ENCODE measurements at regions not wholly inside any gene's neighbourhood (a gene's known extent, or its start where the extent isn't known, plus 50 kb on each side); places are given as distances from the start of the nearest gene placed in this dataset.

GRCh38 chr11:81986556-81987161 is 747.0 kb downstream of the FAM181B start:
- H3K56ac ChIP-seq (ENCODE audit: extremely low read depth, insufficient read depth, low read length), result no peak overlapping the region
- intact Hi-C loops (cut with micrococcal nuclease), result no loop called here
- DNase-seq (no peak), ATAC-seq (ENCODE audit: low read depth) (no peak)
- dilution Hi-C loops (cut with HindIII; ENCODE audit: low sequenced_read_pairs, unreplicated experiment), result no loop called here
- H3K27ac ChIP-seq (ENCODE audit: insufficient read depth, low read length), result no peak overlapping the region
- no peak overlapping the region for H3K23ac ChIP-seq (ENCODE audit: low read depth, low read length)
- CTCF ChIA-PET, result no interaction called here
- H4K8ac ChIP-seq (ENCODE audit: low read depth in 2 of 2, low read length in 2 of 2), result no peak overlapping the region
- no peaks in the 10 kb centered on the region for H3K36me3 ChIP-seq (ENCODE audit: control insufficient read depth, insufficient read depth, low read length)
- no peak overlapping the region for H2BK20ac ChIP-seq (ENCODE audit: low read depth, low read length)
- H4K5ac ChIP-seq (ENCODE audit: low read depth, low read length), result no peak overlapping the region
- H3K9me1 ChIP-seq (ENCODE audit: insufficient read depth, low read length), result no peaks in the 10 kb centered on the region
- H3K4me3 ChIP-seq (ENCODE audit: insufficient read depth, low read depth, low read length), result no peak overlapping the region
- in situ Hi-C loops (cut with MboI; ENCODE audit: low sequenced_read_pairs), result no loop called here
- no peak overlapping the region for H3K4ac ChIP-seq (ENCODE audit: low read depth, low read length)
- no peak overlapping the region for H2AK5ac ChIP-seq (ENCODE audit: low read depth, low read length)
- no peaks in the 10 kb centered on the region for H3K79me1 ChIP-seq (ENCODE audit: low read depth in 1 of 2, low read length in 2 of 2)
- POLR2A ChIA-PET (ENCODE audit: unreplicated experiment), result no interaction called here
- no peak overlapping the region for H2AFZ ChIP-seq (replicated peaks; ENCODE audit: low read length, poor library complexity)
- no peak overlapping the region for H3K4me2 ChIP-seq (ENCODE audit: low read depth, low read length)
- H2AK9ac ChIP-seq (replicated peaks; ENCODE audit: low read depth, low read length, poor library complexity), result no peak overlapping the region
- H3K4me1 ChIP-seq (ENCODE audit: control insufficient read depth, insufficient read depth, low read length), result no peaks in the 10 kb centered on the region
- H3K14ac ChIP-seq (replicated peaks; ENCODE audit: low read depth, low read length), result no peak overlapping the region
- H4K20me1 ChIP-seq (ENCODE audit: insufficient read depth, low read length), result no peaks in the 10 kb centered on the region
- BruUV-seq (replicated peaks), result no TSS peak
- TF ChIP-seq POLR2A (IDR thresholded peaks at IDR 0.05; ENCODE audit: low read depth, low read length), result no peak
- TF ChIP-seq SMC3 (IDR thresholded peaks at IDR 0.05; ENCODE audit: low read depth, low read length), result no peak
- no peak for TF ChIP-seq RAD21 (IDR thresholded peaks at IDR 0.05; ENCODE audit: low read length)
- WGBS, 2 experiments (ENCODE audit: extremely low coverage in 2 of 2, insufficient read length in 1 of 2), result 70% methylated on average over 2 of the region's 31 CpGs; no CpG with 5 or more reads in 1 of the 2 experiments
- no peak overlapping the region for H3K18ac ChIP-seq (ENCODE audit: low read depth, low read length)
- no peak overlapping the region for H4K91ac ChIP-seq (ENCODE audit: insufficient read depth, low read depth, low read length)
- no peak overlapping the region for H2BK120ac ChIP-seq (ENCODE audit: low read depth, low read length)
- H3K9ac ChIP-seq (ENCODE audit: low read depth, low read length), result no peak overlapping the region
- no peak overlapping the region for H2BK5ac ChIP-seq (ENCODE audit: low read depth, low read length, poor library complexity, severe bottlenecking)
- H3K9me3 ChIP-seq (ENCODE audit: control insufficient read depth, insufficient read depth, low read length), result peaks cover 8% of the 10 kb centered on the region
- no peaks in the 10 kb centered on the region for H3K27me3 ChIP-seq (ENCODE audit: control insufficient read depth, insufficient read depth, low read length)
- no peak overlapping the region for H2BK15ac ChIP-seq (ENCODE audit: low read depth, low read length)
